ENCODE measurements at regions not wholly inside any gene's neighbourhood (a gene's known extent, or its start where the extent isn't known, plus 50 kb on each side); places are given as distances from the start of the nearest gene placed in this dataset.

DNA sequence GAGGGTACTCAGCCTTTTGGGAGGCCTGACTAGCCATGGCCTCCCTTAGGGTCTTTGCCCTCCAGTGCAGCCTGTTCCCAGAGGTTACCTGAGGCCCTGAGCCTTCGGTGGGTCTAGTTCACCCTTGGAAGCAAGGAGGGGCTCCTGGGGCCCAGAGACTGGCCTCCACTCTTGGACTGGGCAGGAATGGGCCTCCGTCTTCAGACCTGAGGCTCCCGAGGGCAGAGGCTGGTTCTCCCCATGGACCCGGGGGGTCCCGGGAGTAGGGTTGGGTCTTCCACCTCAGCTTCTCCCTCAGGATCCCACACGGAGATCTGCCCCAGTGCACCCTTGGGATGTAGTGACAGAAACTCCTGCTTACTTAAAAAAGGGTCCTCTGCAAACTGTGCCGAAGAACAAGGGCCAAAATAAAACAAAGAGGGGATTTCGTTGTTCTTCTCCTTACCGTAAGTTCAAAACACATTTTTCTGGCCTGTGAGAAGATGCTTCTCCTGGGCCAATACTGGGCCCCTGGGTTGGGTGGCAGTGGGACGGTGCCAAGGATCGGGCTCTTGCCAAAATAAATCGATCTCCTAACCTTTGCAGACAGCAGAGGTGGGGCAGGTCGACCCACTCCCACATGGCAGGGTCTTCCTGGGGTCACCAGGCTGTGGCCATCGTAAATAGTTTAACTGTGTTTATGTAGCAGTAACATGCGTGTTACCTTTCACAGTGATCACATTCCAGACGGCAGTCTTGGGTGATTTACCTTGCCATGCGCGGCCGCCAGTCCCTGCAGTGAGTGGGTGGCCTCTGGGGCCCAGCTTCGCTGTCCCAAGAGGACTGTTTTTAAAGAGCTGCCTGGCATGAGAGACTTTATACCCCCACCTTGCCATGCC is 151.8 kb downstream of the VEGFA start:
- Histone ChIP-seq H3K4me3 (no peak overlapping the region), H3K9me3 (replicated peaks; ENCODE audit: control insufficient read depth, insufficient read depth, low read length) (no peaks in the 10 kb centered on the region), H3K36me3 (ENCODE audit: control insufficient read depth in 2 of 2, insufficient read depth in 2 of 2, low read length in 1 of 2) (no peaks in the 10 kb centered on the region), H3K4me2 (ENCODE audit: control insufficient read depth, insufficient read depth) (no peak overlapping the region), H3K9ac (ENCODE audit: control insufficient read depth, insufficient read depth, low read length) (no peak overlapping the region), H2AFZ (ENCODE audit: control insufficient read depth, low read depth, low read length) (no peak overlapping the region), H3K27me3 (replicated peaks in 1 of 2; ENCODE audit: control insufficient read depth in 2 of 2, insufficient read depth in 2 of 2, low read length in 1 of 2) (no peaks in the 10 kb centered on the region), H3K79me2 (ENCODE audit: control insufficient read depth, insufficient read depth, low read length) (no peaks in the 10 kb centered on the region), H3K27ac (ENCODE audit: control insufficient read depth, insufficient read depth) (no peak overlapping the region), H3K4me1 (ENCODE audit: control insufficient read depth, insufficient read depth, low read length) (peaks cover 7% of the 10 kb centered on the region; the same call in 1 of the 2 replicates), H4K20me1 (ENCODE audit: control insufficient read depth, insufficient read depth) (no peaks in the 10 kb centered on the region)
- ChIA-PET RAD21 (ENCODE audit: unreplicated experiment) (no interaction called here), POLR2A (no interaction called here), CTCF (no interaction called here), SMC1A (ENCODE audit: uncharacterized antibody, unreplicated experiment) (no interaction called here)
- DNase-seq (ENCODE audit: low read depth, low spot score) (no peak), FAIRE-seq (no peak), ATAC-seq (no peak)
- no peak for TF ChIP-seq LARP7 (IDR thresholded peaks at IDR 0.05)
- no peak for TF ChIP-seq BCL11A (IDR thresholded peaks at IDR 0.05; ENCODE audit: low read depth, low read length)
- 42% methylated on average over 20 of the region's 20 CpGs for WGBS (ENCODE audit: insufficient coverage, insufficient replicate concordance, low lambda C conversion rate, missing lambda C conversion rate)
- no TSS peak for BruUV-seq (replicated peaks)
- intact Hi-C loops (cut with micrococcal nuclease; ENCODE audit: unreplicated experiment) (no loop called here), in situ Hi-C loops (cut with MboI) (no loop called here)

DNA sequence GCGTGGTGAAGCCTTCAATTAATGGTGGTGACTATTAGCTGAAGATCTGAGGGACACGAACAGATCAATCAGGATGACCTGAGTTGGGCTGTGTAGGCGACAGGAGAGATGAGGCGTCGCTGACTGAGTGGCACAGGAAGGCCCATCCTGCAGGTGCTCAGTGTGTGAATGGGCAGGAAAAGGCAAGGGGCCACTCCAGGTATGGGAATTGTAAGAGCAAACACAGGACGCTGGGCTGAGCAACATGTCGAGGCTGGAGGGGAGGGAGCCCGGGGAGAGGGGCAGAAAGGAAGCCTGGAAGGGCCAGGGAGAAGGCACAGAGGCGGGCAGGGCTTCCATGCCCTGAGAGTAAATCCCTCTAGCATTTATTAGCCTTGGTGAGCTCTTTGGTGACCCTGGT is 151.0 kb downstream of the VEGFA start:
- TF ChIP-seq, protein P1, sequence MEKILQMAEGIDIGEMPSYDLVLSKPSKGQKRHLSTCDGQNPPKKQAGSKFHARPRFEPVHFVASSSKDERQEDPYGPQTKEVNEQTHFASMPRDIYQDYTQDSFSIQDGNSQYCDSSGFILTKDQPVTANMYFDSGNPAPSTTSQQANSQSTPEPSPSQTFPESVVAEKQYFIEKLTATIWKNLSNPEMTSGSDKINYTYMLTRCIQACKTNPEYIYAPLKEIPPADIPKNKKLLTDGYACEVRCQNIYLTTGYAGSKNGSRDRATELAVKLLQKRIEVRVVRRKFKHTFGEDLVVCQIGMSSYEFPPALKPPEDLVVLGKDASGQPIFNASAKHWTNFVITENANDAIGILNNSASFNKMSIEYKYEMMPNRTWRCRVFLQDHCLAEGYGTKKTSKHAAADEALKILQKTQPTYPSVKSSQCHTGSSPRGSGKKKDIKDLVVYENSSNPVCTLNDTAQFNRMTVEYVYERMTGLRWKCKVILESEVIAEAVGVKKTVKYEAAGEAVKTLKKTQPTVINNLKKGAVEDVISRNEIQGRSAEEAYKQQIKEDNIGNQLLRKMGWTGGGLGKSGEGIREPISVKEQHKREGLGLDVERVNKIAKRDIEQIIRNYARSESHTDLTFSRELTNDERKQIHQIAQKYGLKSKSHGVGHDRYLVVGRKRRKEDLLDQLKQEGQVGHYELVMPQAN (conservative IDR thresholded peaks at IDR 0.05): no peak
- TF ChIP-seq SIX5 (IDR thresholded peaks at IDR 0.05; ENCODE audit: low read depth, low read length, severe bottlenecking): no peak
- no peaks in the 10 kb centered on the region for H3K36me3 ChIP-seq (ENCODE audit: control insufficient read depth in 2 of 2, insufficient read depth in 2 of 2, low read length in 1 of 2)
- RAD21 ChIA-PET (ENCODE audit: unreplicated experiment): no interaction called here
- H3K4me1 ChIP-seq (ENCODE audit: control insufficient read depth, insufficient read depth, low read length): peaks cover 7% of the 10 kb centered on the region; the same call in 1 of the 2 replicates
- no peaks in the 10 kb centered on the region for H3K9me3 ChIP-seq (replicated peaks; ENCODE audit: control insufficient read depth, insufficient read depth, low read length)
- intact Hi-C loops (cut with micrococcal nuclease; ENCODE audit: unreplicated experiment): no loop called here
- SMC1A ChIA-PET (ENCODE audit: uncharacterized antibody, unreplicated experiment): no interaction called here
- no peak overlapping the region for H3K27ac ChIP-seq (ENCODE audit: control insufficient read depth, insufficient read depth)
- ATAC-seq (no peak), DNase-seq (ENCODE audit: low read depth, low spot score) (no peak), FAIRE-seq (no peak)
- BruUV-seq (replicated peaks): no TSS peak
- WGBS (ENCODE audit: insufficient coverage, insufficient replicate concordance, low lambda C conversion rate, missing lambda C conversion rate): 41% methylated on average over 8 of the region's 9 CpGs
- CTCF ChIA-PET: no interaction called here
- H3K27me3 ChIP-seq (replicated peaks in 1 of 2; ENCODE audit: control insufficient read depth in 2 of 2, insufficient read depth in 2 of 2, low read length in 1 of 2): no peaks in the 10 kb centered on the region
- H2AFZ ChIP-seq (ENCODE audit: control insufficient read depth, low read depth, low read length): no peak overlapping the region
- in situ Hi-C loops (cut with MboI): no loop called here
- H3K79me2 ChIP-seq (ENCODE audit: control insufficient read depth, insufficient read depth, low read length): no peaks in the 10 kb centered on the region
- H3K4me3 ChIP-seq: no peak overlapping the region
- POLR2A ChIA-PET: no interaction called here
- H3K4me2 ChIP-seq (ENCODE audit: control insufficient read depth, insufficient read depth): no peak overlapping the region
- H3K9ac ChIP-seq (ENCODE audit: control insufficient read depth, insufficient read depth, low read length): no peak overlapping the region
- no peaks in the 10 kb centered on the region for H4K20me1 ChIP-seq (ENCODE audit: control insufficient read depth, insufficient read depth)
